ENCODE measurements at regions not wholly inside any gene's neighbourhood (a gene's known extent, or its start where the extent isn't known, plus 50 kb on each side); places are given as distances from the start of the nearest gene placed in this dataset.

- DNase-seq (ENCODE audit: low spot score): no peak
- intact Hi-C loops (cut with micrococcal nuclease): no loop called here
- Mint-ChIP-seq H3K9me3 (peaks cover 8% of the 10 kb centered on the region), H3K4me1 (ENCODE audit: low read depth) (no peaks in the 10 kb centered on the region), H3K36me3 (ENCODE audit: low read depth) (no peaks in the 10 kb centered on the region), H3K4me3 (ENCODE audit: low read depth) (no peak overlapping the region), H3K27me3 (ENCODE audit: low read depth) (no peaks in the 10 kb centered on the region), H3K27ac (no peak overlapping the region)
Observed at GRCh38 chr1:81391125-81391828, 409.5 kb upstream of the ADGRL2 start.

DNA sequence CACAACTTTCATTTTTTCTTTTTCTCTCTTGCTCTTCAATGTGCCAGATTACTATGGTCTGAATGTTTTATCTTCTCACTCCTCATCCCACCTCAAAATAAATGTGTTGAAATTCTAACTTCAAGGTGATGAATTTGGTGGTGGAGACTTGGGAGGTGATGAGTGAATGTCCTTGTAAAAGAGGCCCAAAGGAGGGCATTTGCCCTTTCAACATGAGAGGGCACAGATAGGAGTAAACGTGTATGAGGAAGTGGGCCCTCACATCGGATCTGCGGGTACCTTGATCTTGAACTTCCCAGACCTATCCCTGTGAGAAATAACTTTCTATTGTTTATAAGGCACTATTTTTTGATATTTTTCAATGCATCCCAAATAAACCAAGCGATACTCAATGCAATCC lies 412.3 kb upstream of the ADGRL2 start:
- DNase-seq (ENCODE audit: low spot score): no peak
- Mint-ChIP-seq H3K27me3 (ENCODE audit: low read depth) (no peaks in the 10 kb centered on the region), H3K36me3 (ENCODE audit: low read depth) (no peaks in the 10 kb centered on the region), H3K27ac (no peak overlapping the region), H3K4me3 (ENCODE audit: low read depth) (no peak overlapping the region), H3K4me1 (ENCODE audit: low read depth) (no peaks in the 10 kb centered on the region), H3K9me3 (peaks cover 8% of the 10 kb centered on the region)
- intact Hi-C loops (cut with micrococcal nuclease): no loop called here

GRCh38 chr1:81387446-81387845 lies 413.3 kb upstream of the ADGRL2 start:
- Mint-ChIP-seq H3K9me3 (peaks cover 11% of the 10 kb centered on the region), H3K4me3 (ENCODE audit: low read depth) (no peak overlapping the region), H3K27ac (no peak overlapping the region), H3K4me1 (ENCODE audit: low read depth) (no peaks in the 10 kb centered on the region), H3K36me3 (ENCODE audit: low read depth) (no peaks in the 10 kb centered on the region), H3K27me3 (ENCODE audit: low read depth) (no peaks in the 10 kb centered on the region)
- DNase-seq (ENCODE audit: low spot score): no peak
- intact Hi-C loops (cut with micrococcal nuclease): no loop called here

DNA sequence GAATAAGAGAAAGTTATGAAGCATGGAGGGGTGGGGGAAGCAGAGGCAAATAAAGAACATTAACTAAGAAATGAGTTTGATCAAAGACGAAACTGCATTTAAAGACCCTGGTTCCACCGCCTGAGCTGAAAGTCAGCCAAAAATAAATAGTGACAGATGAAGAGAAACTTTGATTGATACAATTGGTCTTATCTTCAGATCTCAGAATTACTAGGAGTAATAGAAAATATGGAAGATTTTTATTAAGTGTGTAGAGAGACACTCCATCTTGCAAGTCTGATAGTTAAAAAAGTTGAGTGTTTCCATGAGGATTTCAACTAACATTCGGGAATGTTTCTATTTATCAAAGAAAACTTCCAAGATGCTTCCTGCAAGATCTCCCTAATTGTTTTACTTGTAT lies 418.2 kb upstream of the ADGRL2 start:
- Mint-ChIP-seq H3K27ac (no peak overlapping the region), H3K27me3 (ENCODE audit: low read depth) (no peaks in the 10 kb centered on the region), H3K4me3 (ENCODE audit: low read depth) (no peak overlapping the region), H3K36me3 (ENCODE audit: low read depth) (no peaks in the 10 kb centered on the region), H3K9me3 (peaks cover 7% of the 10 kb centered on the region), H3K4me1 (ENCODE audit: low read depth) (no peaks in the 10 kb centered on the region)
- DNase-seq (ENCODE audit: low spot score): no peak
- intact Hi-C loops (cut with micrococcal nuclease): no loop called here

- DNase-seq (ENCODE audit: low spot score): no peak
- Mint-ChIP-seq H3K9me3 (peaks cover 7% of the 10 kb centered on the region), H3K4me1 (ENCODE audit: low read depth) (no peaks in the 10 kb centered on the region)
Observed at GRCh38 chr1:81381881-81382280, 418.9 kb upstream of the ADGRL2 start.

DNA sequence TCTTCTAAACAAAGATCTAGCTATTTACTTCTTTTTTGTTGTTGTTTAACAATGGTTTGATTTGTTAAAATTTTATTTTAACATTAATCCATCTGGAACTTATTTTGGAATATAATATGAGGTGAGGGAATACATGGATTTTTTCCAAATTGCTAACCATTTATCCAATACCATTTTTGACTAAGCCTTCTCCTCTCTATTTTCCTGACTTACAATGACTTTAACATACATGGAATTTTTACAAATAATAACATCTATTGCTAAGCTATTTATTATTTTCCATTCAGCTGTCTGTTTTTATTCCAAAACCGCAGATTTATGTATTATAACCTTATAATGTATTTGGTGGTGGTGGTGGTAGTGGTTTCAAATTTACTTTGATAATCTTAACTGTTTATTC lies 420.3 kb upstream of the ADGRL2 start:
- no peak for DNase-seq (ENCODE audit: low spot score)
- no peak overlapping the region for H3K27ac Mint-ChIP-seq
- H3K4me3 Mint-ChIP-seq (ENCODE audit: low read depth): no peak overlapping the region
- H3K36me3 Mint-ChIP-seq (ENCODE audit: low read depth): no peaks in the 10 kb centered on the region
- H3K4me1 Mint-ChIP-seq (ENCODE audit: low read depth): no peaks in the 10 kb centered on the region
- intact Hi-C loops (cut with micrococcal nuclease): no loop called here
- peaks cover 7% of the 10 kb centered on the region for H3K9me3 Mint-ChIP-seq
- no peaks in the 10 kb centered on the region for H3K27me3 Mint-ChIP-seq (ENCODE audit: low read depth)

More at GRCh38 chr1:81381881-81382280, 418.9 kb upstream of the ADGRL2 start:
- no peaks in the 10 kb centered on the region for H3K27me3 Mint-ChIP-seq (ENCODE audit: low read depth)
- H3K36me3 Mint-ChIP-seq (ENCODE audit: low read depth): no peaks in the 10 kb centered on the region
- no peak overlapping the region for H3K27ac Mint-ChIP-seq
- no peak overlapping the region for H3K4me3 Mint-ChIP-seq (ENCODE audit: low read depth)
- intact Hi-C loops (cut with micrococcal nuclease): no loop called here

- intact Hi-C loops (cut with micrococcal nuclease): no loop called here
- no peaks in the 10 kb centered on the region for H3K4me1 Mint-ChIP-seq (ENCODE audit: low read depth)
- no peak for DNase-seq (ENCODE audit: low spot score)
Observed at GRCh38 chr1:81379430-81379829, 421.3 kb upstream of the ADGRL2 start.

GRCh38 chr1:81377406-81377805 lies 423.3 kb upstream of the ADGRL2 start:
- peaks cover 4% of the 10 kb centered on the region for H3K9me3 Mint-ChIP-seq
- DNase-seq (ENCODE audit: low spot score): no peak
- H3K36me3 Mint-ChIP-seq (ENCODE audit: low read depth): no peaks in the 10 kb centered on the region
- intact Hi-C loops (cut with micrococcal nuclease): no loop called here
- H3K4me3 Mint-ChIP-seq (ENCODE audit: low read depth): no peak overlapping the region
- no peak overlapping the region for H3K27ac Mint-ChIP-seq
- no peaks in the 10 kb centered on the region for H3K27me3 Mint-ChIP-seq (ENCODE audit: low read depth)
- H3K4me1 Mint-ChIP-seq (ENCODE audit: low read depth): no peaks in the 10 kb centered on the region

More at GRCh38 chr1:81379430-81379829, 421.3 kb upstream of the ADGRL2 start:
- Mint-ChIP-seq H3K27ac (no peak overlapping the region), H3K27me3 (ENCODE audit: low read depth) (no peaks in the 10 kb centered on the region), H3K9me3 (peaks cover 7% of the 10 kb centered on the region), H3K4me3 (ENCODE audit: low read depth) (no peak overlapping the region), H3K36me3 (ENCODE audit: low read depth) (no peaks in the 10 kb centered on the region)

- intact Hi-C loops (cut with micrococcal nuclease): no loop called here
- DNase-seq (ENCODE audit: low spot score): no peak
- no peaks in the 10 kb centered on the region for H3K36me3 Mint-ChIP-seq (ENCODE audit: low read depth)
- no peak overlapping the region for H3K27ac Mint-ChIP-seq
- H3K4me3 Mint-ChIP-seq (ENCODE audit: low read depth): no peak overlapping the region
- no peaks in the 10 kb centered on the region for H3K27me3 Mint-ChIP-seq (ENCODE audit: low read depth)
- no peaks in the 10 kb centered on the region for H3K4me1 Mint-ChIP-seq (ENCODE audit: low read depth)
- peaks cover 4% of the 10 kb centered on the region for H3K9me3 Mint-ChIP-seq
Observed at GRCh38 chr1:81375884-81376548, 424.7 kb upstream of the ADGRL2 start.

- Mint-ChIP-seq H3K27ac (no peak overlapping the region), H3K27me3 (ENCODE audit: low read depth) (no peaks in the 10 kb centered on the region)
Observed at GRCh38 chr1:81374481-81374880, 426.3 kb upstream of the ADGRL2 start.

DNA sequence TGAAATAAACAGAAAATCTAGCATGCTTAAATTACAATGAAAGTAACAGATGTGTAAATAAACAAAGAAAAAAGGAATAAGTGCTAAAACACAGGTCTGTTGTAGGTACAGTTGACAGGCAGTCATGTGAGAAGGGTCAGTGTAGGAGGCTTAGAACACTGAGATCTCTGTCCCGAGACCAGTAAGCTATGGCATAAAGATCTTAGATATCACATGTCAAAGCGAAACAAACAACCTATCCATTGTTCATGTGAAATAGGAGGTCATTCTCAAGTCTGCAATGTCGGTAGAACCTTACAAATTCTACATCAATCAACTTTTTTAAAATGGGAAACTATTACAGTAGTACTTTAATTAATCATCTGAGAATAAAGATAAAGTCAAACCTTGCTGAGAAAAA lies 428.9 kb upstream of the ADGRL2 start:
- intact Hi-C loops (cut with micrococcal nuclease): no loop called here
- no peaks in the 10 kb centered on the region for H3K36me3 Mint-ChIP-seq (ENCODE audit: low read depth)
- H3K27me3 Mint-ChIP-seq (ENCODE audit: low read depth): no peaks in the 10 kb centered on the region
- no peak overlapping the region for H3K27ac Mint-ChIP-seq
- no peak overlapping the region for H3K4me3 Mint-ChIP-seq (ENCODE audit: low read depth)
- DNase-seq (ENCODE audit: low spot score): no peak
- no peaks in the 10 kb centered on the region for H3K9me3 Mint-ChIP-seq
- no peaks in the 10 kb centered on the region for H3K4me1 Mint-ChIP-seq (ENCODE audit: low read depth)

More at GRCh38 chr1:81374481-81374880, 426.3 kb upstream of the ADGRL2 start:
- Mint-ChIP-seq H3K4me3 (ENCODE audit: low read depth) (no peak overlapping the region), H3K36me3 (ENCODE audit: low read depth) (no peaks in the 10 kb centered on the region), H3K4me1 (ENCODE audit: low read depth) (no peaks in the 10 kb centered on the region), H3K9me3 (no peaks in the 10 kb centered on the region)
- DNase-seq (ENCODE audit: low spot score): no peak
- intact Hi-C loops (cut with micrococcal nuclease): no loop called here

DNA sequence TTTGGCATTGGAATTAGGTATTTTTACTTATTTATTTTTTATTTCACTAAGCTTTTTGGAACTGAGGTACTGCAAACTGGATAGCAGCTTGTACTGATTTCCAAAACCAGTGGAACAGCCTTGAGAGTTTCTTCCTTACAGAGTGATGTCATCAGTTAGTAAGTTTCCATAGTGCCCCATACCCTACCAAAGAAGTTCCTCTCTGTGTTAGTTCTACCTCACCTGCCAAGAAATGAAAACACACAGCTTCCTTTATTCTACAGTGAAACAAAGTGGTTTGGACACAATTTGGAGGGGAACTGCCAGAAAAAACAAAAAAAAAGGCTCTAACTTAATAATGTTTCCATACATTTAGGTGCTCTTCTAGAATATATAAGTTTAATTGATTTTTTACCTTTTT lies 430.9 kb upstream of the ADGRL2 start:
- intact Hi-C loops (cut with micrococcal nuclease): no loop called here
- no peaks in the 10 kb centered on the region for H3K27me3 Mint-ChIP-seq (ENCODE audit: low read depth)
- no peaks in the 10 kb centered on the region for H3K4me1 Mint-ChIP-seq (ENCODE audit: low read depth)

DNA sequence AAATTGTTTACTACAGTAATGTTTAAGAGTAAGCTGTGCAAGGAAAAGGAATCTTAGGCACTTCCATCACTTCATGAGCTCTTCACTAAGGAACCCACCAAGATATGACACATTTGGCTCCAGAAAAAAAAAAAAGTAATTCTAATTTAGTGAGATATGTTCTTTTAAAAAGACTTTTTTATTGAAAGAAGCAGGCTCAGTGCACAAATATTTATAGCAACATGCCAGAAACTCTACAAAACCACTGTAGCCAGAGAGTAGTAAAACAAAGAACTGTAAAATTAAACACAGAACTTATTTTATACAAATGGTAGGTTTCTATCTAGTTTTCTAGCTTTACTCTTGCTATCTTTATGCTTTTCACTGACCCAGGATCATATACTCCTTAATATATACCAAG lies 434.6 kb upstream of the ADGRL2 start:
- H3K27ac Mint-ChIP-seq: no peak overlapping the region

More for the DNA sequence above, 430.9 kb upstream of the ADGRL2 start:
- Mint-ChIP-seq H3K27ac (no peak overlapping the region), H3K4me3 (ENCODE audit: low read depth) (no peak overlapping the region), H3K36me3 (ENCODE audit: low read depth) (no peaks in the 10 kb centered on the region), H3K9me3 (no peaks in the 10 kb centered on the region)
- DNase-seq (ENCODE audit: low spot score): no peak

More for the DNA sequence above, 434.6 kb upstream of the ADGRL2 start:
- no peak for DNase-seq (ENCODE audit: low spot score)
- Mint-ChIP-seq H3K4me1 (ENCODE audit: low read depth) (no peaks in the 10 kb centered on the region), H3K36me3 (ENCODE audit: low read depth) (no peaks in the 10 kb centered on the region), H3K9me3 (no peaks in the 10 kb centered on the region), H3K27me3 (ENCODE audit: low read depth) (no peaks in the 10 kb centered on the region), H3K4me3 (ENCODE audit: low read depth) (no peak overlapping the region)
- intact Hi-C loops (cut with micrococcal nuclease): no loop called here

All from activated T-helper 2 cell treated with anti-CD3 and anti-CD28 coated beads, Interferon-gamma antibody, Interleukin-2, Interleukin-4, amounts not matched to agents 10 μg/mL and 5 μg/mL and 100 μg/mL, durations not matched to agents 14 hours and 24 hours and 36 hours (primary cell).